Activated gamma-delta T cell (primary cell): ENCODE measurements at regions not wholly inside any gene's neighbourhood (a gene's known extent, or its start where the extent isn't known, plus 50 kb on each side); places are given as distances from the start of the nearest gene placed in this dataset.
"Not testable (repeated sequence)": the region's sequence is repeated elsewhere in the genome, so short reads cannot be mapped to it uniquely, and the experiment has no call there.

Experiments
- DNase-seq: peaks from one replicate; lab custom pipeline; 2025; lab: John Stamatoyannopoulos, UW

- DNase-seq: not testable (repeated sequence)
These were observed 145.4 kb downstream of the LAT start for GRCh38 chr16:29130131-29130711.

DNA sequence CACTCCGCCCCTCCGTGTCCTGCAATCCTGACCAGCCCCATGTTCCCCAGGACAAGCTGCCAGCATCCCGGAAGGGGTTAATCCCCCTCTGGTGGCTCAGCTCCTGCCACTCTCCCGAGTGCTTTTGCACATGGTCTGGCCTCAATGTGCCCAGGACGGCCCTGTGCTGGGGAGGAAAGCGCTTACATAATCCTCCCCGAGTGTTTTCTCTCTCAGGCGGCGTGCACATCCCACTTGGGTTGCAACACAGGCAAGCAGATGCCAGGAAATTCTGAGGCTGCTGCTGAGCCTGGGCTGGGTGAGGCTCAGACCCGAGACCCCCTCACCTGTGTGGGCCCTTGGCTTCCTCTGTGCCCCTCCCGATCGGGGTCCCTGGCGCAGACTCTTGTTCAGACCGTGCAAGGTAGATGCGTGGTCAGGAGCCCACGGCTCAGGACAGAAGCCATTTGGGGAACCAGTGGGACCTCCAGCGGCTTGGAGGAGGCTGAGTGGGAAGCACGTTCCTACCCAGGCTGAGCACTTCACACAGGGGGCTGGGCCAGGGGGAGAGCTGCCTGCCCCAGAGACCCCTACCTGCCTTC is 144.7 kb downstream of the LAT start:
- DNase-seq: not testable (repeated sequence)

GRCh38 chr16:29128732-29129457 is 144.0 kb downstream of the LAT start:
- DNase-seq: not testable (repeated sequence)

DNA sequence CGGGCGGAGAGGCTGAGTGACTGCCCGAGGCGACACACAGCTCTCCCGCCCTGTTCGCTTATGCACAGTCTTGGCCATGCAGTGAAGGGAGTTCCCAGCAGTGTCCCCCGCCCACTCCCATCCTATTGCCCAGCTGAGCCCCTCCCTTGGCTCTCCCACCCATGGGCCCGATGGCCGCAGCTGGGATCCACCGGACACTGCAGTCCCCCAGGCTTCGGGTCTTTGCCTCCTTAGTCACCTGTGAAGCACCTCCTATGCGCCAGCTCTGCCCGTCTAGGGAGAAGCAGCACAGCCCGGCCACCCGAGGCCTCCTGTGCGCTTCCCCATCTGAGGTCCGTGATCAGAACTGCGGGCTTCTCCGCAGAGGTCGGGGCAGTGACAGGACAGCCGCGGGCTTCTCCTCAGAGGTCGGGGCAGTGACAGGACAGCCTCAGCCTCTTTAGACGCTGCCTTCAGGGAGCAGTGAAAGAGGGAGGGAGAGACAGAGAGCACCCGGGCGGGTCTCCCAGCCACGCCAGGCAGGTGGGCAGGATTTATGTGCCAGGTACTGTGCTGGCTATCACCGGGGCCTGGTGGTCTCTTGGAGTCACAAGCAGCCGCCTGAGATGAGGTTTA is 143.1 kb downstream of the LAT start:
- not testable (repeated sequence) for DNase-seq

DNA sequence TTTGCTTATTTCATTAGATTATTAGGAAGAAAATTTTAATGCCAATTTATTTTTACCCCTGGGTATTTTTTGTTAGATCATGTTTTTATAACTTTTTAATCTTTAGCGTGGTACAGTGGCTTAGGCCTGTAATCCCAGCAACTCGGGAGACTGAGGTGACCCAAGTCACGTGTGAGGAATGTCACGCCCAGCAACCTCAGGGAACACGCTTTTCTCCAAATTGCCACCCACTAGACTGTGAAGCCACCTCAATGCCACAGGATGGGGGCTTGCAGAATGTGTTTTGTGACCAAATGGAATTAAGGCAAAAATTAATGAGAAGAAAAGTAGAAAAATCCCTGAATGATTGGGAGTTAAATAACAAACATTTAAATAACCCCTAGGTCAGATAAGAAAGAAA is 141.8 kb downstream of the LAT start:
- no peak for DNase-seq

GRCh38 chr16:29126057-29126494 is 141.2 kb downstream of the LAT start:
- DNase-seq: no peak

DNA sequence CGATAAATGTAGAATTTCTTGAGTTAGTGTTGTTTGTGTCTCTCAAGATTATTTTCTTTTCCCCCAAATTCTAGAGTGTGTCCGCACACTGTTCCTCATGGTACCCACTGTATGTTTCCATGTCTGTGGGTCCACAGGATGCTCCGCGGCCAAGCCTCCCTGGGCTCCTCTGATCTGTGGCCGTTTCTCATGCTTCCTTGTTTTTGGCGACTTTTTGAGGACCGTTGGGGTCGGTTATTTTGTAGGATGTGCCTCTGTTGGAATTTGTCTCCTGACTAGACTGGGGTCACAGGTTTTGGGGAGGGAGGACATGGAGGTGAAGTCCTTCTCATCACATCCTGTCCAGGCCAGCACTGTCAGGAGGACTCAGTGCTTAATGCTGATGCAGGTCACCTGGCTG is 140.0 kb downstream of the LAT start:
- DNase-seq: no peak

GRCh38 chr16:29124162-29124561 is 139.3 kb downstream of the LAT start:
- not testable (repeated sequence) for DNase-seq

- not testable (repeated sequence) for DNase-seq
These were observed 135.8 kb downstream of the LAT start for GRCh38 chr16:29120680-29121079.

- not testable (repeated sequence) for DNase-seq
These were observed 133.6 kb downstream of the LAT start for GRCh38 chr16:29118301-29118957.

- no peak for DNase-seq
These were observed 132.8 kb downstream of the LAT start for GRCh38 chr16:29117631-29118030.

DNA sequence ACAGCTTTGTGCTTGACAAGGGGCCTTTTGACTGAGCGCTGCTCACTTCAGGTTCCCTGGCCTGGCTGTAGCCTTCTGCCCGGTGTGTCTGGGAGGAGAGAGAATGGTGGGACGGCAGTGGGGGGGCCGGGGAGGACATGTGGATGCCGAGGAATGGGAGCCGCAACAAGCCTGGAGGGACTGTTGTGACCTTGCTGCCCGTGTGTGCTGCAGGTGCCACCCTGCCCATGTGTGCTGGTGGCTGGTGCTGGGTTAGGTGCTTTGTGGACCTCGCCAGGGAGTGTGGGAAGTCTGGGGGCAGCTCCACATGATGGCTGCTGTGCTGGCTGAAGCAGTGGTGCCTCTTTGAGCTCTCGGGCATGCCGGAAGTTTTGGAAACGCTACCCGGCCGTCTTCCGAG is 132.1 kb downstream of the LAT start:
- no peak for DNase-seq

GRCh38 chr16:29116207-29116606 is 131.4 kb downstream of the LAT start:
- DNase-seq: not testable (repeated sequence)

DNA sequence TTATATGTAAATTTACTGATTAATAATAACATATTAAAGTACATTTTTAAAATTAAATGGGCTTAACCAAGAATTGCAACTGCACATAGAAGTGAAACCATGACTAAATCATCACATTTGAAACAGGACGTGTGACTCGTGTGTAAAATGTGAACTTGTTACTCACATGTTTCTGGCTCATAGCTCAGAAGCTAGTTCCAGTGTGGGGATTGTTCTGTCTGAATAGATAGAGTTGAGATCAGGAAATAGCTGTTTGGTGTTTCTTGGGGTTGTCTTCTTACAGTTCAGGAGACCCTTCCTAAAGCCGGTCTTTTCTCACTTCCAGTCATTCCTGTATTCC is 130.9 kb downstream of the LAT start:
- not testable (repeated sequence) for DNase-seq

DNA sequence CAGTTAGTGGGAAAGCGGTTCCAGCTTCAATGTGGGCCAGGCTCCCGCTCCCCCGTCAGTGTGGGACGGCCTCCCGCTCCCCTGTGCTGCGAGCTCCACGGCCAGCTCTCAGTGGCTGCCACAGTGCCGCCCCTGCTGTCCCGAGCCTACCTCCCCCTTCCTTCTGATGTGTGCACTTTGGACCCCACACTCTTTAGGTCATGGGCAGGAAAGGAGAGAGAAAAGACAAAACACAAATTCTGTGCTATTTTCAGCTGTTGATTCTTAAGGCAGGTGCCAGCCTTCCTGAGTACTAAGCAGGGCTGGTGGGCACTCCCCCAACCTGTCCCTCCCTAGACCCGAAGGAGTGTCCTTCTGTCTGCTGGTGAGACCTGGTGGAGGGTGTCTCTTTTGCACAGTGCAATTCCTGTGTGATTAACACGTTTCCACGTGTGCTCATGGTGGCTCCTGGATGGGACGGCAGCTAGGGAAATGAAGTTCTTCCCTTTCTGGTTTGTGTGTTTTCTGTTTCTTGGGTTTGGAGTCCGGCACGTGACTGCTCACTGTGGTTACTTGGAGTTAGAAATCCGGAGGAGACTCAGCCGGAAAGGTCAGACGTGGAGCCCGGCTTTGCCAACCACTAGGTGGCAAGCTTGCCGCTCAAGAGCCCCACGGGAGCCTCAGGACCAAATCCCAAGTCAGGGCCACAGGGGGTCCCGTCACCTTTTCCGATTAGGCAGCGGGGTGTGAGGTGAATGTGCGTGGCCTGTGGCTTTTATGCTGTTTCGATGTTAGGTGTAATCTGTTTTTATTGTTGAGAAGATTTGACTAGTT is 130.3 kb downstream of the LAT start:
- DNase-seq: not testable (repeated sequence)

DNA sequence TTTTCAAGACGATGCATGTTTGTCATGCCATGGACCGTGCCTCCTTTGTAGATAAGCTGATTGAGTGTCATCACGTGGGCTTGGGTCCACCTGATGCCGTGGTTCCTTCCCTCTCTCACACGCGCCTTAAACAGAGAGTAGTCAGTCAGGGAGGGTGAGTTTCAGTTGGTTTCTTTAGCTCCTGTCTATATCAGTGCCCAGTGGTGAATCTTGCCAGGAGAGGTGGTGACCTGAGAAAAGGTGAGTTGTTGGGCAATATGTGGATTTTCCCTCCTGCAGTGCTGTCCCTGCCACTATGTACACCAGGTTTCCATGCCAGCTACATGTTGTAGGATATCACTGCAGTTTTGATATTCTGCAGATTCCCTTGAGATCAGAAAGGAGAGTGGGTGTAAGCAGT is 129.7 kb downstream of the LAT start:
- DNase-seq: no peak

- not testable (repeated sequence) for DNase-seq
These were observed 128.6 kb downstream of the LAT start for GRCh38 chr16:29113446-29113845.

DNA sequence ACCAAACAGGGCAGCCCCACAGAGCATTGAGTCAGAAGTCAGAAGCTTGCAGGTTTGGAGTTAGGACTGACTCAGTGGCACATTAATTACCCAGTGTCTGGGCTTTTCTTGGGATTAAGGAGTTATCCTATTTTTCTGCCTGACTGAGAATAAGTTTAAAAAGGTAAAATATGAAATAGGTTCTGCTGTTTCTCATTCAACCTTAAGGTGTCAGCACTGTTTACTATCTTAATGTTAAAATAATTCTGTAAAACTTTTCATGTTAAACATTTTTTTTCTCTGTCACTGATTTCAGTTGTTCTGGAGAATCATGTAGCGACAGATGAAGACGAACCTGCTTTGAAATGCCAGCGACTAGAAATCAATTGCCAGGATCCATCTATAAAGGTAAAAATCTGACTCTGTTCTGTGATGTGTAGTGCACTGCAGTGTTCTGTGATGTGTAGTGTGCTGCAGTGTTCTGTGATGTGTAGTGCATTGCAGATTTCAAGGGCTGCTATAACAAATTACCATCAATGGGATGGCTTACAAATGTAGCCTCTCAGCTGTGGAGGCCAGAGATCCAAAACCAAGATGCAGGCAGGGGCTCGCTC is 128.0 kb downstream of the LAT start:
- DNase-seq: no peak

DNA sequence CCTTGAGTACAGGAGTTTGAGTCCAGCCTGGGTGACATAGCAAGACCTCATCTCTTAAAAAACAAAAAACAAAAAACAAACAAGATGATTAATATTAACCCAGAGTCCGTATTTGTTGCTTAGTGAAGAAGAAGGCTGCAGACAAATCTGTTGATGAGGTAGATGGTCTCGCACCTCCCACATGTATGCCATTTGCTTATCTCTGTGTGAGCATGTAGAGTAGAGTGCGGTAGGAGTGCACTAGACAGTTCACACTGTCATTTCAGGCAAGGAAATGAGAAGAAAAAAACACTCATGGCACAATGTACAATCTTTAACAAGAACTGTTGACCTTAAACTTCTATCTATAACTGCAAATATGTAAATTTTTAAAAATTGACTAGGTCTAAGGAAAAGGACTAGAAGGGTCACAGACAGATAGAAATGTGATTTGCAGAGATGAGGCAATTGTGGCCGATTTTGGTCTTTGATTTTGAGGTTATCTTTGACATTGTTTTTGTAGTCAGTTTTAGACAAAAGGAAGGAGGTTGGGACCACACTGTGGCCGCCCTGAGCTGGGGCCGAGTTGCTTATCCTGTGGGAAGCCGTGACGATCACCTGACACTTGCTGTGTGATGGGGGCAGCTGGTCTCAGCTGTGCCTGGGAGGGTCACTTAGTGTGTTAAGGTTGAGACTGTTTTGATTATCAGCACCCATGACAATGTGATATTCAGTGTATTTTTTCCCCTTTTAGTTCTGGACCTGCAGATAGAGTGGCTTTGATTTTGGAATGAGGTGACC is 127.2 kb downstream of the LAT start:
- DNase-seq: not testable (repeated sequence)

DNA sequence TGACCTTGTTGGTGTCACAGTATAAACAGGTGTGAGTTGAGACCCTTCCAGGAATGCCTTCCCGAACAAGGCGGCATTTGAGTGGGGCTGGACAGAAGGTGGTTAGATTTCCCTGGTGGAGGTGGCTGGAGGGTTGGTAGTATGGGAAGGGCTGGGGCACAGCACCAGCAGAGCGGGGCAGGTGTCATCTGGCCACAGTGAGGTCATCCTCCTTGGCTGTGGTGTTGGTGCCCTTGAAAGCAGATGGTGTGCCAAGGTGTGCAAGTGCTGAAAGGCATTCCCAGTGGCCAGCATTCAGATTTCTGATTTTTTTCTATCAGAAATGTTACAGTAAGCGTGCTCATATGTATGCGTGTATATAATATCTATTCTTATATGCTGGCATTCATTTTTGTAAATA is 126.6 kb downstream of the LAT start:
- DNase-seq: no peak
